HG02571 (cell line): ENCODE measurements at regions not wholly inside any gene's neighbourhood (a gene's known extent, or its start where the extent isn't known, plus 50 kb on each side); places are given as distances from the start of the nearest gene placed in this dataset.

Source experiments
- ATAC-seq: cut with Tn5 transposase; IDR thresholded peaks from one replicate; pipeline ENCODE4 v1.9.1; 2021; ENCODE audit warnings: mild to moderate bottlenecking, moderate library complexity; ENCODE audit not compliant: unreplicated experiment

GRCh38 chr6:21949211-21949801 lies 347.5 kb downstream of the PRL start:
- ATAC-seq: no peak

DNA sequence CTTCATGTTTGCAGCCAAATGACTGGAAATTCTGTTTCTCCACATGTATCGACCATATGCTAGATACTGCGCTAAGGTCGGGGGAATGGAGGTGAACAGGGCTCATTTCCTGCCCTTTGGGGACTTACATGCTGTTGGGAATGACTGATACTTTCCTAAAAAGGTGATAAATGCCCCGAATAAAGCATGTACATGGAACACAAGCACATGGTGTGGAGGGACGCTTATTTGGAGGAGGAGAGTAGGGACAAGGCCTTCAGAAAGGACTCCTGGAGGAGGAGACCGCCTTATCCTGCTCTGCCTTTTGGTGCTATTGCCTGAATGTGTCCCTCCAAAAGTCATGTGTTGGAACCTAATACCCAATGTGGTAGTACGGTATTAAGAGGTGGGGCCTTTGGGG lies 344.5 kb downstream of the PRL start:
- no peak for ATAC-seq

DNA sequence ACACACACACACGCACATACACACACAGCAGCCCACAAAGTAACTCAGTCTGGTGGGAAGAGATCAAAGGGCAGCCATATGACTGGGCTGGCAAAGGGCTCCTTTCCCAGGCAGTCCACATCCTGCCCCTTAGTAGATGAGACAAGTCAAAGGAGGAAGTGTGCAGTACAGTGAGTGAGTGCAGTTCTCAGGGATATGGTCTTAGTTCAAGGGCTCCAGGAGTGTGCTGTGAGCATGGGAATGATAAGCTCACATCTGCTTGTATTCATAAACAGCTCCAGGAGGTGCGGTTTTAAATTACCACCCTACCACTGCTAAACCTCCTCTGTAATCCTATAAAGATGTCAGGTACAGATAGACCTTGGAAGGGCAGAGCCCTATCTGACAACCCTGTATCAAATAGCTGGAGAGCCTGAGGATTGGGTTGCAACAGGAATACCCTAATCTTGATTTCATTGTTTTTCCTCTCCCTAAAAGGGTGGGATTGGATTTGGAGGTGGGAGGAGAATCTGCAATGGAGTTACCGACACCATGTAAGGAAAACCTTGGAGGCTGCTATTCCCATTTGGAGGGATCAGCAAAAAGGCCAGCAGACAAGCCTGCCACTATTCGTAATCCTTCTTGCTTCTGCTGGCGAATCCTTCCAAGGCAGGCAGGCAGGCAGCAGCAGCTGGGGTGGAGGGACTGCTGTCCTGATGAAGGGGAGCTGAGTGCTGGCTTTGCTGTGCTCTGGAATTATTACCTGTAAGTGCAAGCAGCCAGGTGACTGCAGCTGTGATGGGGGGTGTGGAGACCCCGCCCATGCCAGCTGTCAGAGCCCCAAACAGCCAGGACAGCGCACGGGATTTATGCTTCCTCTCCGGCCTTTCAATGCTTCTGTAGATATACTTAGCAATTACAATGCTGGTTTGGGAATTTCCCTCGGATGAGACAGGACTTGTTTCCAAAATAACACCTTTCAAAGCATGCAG lies 342.7 kb downstream of the PRL start:
- ATAC-seq: no peak

- no peak for ATAC-seq
These were observed 341.7 kb downstream of the PRL start for GRCh38 chr6:21955053-21955595.

DNA sequence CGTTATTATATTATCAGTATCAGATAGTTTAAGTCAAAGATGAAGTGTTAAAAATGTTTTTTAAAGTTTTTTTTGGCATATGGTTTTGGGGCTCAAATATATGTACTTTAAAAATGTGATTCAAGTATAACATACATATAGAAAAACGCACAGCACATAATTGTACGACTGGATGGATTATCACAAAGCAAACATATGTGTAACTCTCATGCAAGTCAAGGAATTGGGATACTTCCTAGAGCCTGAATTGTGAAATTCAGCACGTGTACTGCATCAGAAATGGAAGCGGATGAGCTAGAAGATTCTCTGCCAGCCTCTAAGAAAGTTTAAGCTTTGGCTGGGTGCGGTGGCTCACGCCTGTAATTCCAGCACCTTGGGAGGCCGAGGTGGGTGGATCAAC lies 340.9 kb downstream of the PRL start:
- ATAC-seq: no peak

GRCh38 chr6:21958428-21958827 lies 338.4 kb downstream of the PRL start:
- ATAC-seq: no peak

DNA sequence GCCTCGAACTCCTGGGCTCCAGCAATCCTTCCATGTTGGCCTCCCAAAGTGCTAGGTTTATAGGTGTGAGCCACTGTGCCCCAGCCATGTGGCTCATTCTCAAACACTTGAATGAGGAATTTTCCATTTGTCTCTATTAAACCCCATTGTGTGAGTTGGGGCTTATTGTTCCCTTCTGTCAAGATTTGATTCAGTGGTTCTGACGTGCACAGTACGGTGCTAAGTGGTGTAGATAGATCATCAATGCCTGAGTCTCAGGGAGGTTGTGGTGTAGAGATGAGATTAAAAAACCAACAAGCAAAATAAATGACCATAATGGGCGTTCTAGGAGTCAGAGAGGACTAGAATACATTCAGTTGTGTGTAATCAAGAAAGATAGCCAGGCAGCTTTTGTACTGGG lies 335.6 kb downstream of the PRL start:
- ATAC-seq: no peak

DNA sequence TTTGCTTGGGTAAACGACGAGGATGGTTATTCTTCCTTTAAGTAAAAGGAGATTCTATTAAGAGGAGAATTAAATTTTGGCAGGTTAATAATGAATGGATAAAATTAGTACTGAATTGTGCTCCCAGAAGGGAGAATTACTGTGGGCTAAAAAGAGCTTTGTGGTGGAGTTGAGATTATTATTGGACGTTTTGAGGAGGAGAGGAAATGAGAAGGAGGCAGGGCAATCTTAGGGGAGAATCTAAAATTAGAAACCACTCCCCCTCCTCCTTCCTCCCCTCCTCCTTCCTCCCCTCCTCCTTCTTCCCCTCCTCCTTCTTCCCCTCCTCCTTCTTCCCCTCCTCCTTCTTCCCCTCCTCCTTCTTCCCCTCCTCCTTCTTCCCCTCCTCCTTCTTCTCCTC lies 331.8 kb downstream of the PRL start:
- ATAC-seq: no peak

DNA sequence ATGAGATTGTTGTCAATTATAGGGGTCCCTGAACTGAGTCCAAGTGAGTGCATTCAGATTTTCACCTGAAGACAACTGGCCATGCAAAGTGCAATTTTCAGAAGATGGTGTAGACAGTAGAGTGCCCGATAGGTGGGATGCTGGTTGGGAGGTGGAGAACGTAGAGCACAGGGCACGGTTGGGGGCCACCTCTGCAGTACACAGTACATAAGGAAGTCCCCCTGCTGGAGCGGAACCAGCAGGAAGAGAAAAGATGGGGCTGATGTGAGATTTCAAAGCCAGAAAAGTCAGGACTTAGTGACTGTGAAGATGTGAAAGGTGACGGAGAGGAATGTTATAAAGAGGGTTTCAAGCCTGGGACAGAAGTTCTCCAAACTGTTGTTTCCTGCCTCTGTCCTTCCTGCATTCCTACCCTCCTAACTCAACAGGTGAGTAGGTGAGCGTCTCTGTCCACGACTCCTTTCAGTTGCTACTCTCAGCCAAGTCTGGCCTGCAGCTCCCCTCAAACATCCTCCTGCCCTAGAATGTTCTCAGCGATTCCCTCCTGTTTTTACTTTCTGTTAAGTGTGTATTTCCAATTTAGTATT lies 330.8 kb downstream of the PRL start:
- ATAC-seq: no peak

GRCh38 chr6:21967056-21967974 lies 329.5 kb downstream of the PRL start:
- no peak for ATAC-seq

GRCh38 chr6:21968411-21968810 lies 328.4 kb downstream of the PRL start:
- no peak for ATAC-seq

GRCh38 chr6:21969192-21969591 lies 327.6 kb downstream of the PRL start:
- ATAC-seq: no peak

DNA sequence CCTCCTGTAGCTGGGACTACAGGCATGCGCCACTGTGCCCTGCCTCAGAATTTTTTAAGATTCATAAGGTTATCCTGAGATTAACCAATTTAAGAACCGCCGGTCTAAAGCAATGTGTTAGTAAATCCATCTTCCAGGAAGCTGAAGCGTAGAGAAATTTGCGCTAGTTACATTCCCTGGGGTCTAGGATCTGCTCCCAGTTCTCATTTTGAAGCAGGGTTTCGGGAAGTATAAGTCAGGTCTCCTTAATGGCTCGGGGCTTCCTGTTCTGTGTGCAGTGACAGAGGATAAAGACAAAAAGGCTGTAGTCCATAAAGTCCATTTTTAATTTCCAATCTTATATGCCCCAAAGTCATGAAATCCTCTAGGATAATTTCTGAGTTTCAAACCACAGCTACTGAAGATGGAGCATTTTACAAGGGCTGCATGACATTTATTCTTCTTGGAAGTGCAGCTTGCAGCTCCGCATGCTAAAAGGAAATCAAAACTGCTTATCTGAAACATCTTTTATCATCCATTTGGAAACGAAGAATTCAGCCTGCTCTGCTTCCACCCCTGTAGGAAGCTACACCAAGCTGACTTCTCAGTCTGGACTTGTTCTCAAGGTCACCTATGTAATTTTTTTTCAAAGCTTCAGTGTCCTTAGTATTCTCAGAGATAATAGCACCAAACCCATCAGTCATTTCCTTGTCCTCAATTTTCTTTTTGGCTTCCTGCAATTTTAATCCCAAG lies 326.1 kb downstream of the PRL start:
- no peak for ATAC-seq

GRCh38 chr6:21971541-21971940 lies 325.3 kb downstream of the PRL start:
- no peak for ATAC-seq

- ATAC-seq: no peak
These were observed 324.3 kb downstream of the PRL start for GRCh38 chr6:21972516-21972915.

- ATAC-seq: no peak
These were observed 319.5 kb downstream of the PRL start for GRCh38 chr6:21977346-21977745.

DNA sequence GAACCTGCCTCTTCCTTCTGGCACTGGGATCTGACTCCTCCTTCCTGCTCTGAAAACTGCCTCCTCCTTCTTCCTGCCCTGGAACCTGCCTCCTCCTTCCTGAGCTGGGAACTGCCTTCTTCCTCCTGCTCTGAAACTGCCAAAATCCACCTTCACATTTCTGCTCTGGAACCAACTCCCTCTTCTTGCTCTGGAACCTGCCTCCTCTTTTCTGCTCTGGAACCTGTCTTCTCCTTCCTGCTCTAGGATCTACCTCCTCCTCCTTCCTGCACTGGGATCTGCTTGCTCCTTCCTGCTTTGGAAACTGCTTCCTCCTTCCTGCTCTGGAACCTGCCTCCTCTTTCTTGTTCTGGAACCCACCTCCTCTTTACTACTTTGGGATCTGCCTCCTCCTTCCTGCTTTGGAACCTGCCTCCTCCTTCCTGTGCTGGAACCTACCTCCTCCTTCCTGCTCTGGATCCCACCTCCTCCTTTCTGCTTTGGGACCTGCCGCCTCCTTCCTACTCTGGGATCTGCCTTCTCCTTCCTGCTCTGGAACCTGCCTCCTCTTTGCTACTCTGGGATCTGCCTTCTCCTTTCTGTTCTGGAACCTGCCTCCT lies 315.5 kb downstream of the PRL start:
- no peak for ATAC-seq

DNA sequence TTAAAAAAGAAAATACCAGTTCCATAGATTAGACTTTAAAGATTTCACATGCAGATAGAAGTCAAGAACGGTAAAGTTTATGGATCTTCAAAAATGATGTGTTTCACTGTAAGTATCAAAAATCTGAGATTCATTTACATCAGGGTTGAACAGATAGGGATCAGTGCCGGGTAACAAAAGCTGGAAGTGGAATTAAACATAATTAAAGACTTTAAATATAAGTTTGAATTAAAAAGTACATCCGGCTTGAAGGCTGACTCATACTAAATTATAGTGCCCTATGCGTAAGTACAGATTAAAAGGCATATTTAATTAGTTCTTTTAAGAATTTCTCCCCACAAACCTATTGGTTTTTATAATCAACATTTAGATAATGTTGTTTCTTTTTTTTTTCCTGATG lies 312.7 kb downstream of the PRL start:
- no peak for ATAC-seq

DNA sequence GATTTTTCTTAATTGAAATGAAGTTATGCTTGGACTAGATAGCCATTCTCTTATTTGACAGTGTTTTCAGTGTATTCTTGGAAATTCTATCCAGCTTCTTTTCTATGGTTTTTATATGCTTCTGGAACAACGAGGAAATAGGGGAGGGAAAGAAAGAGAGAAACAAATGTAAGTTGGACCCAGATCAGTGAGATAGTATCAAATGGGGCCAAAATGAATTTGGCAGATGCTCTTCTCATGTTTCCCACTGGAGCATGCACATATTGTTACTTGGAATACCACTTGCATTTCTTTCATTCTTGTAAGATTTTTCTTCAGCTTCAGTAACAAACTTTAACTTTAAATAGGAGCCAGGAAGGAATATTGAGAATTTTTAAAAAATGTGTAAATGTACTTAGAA lies 312.3 kb downstream of the PRL start:
- ATAC-seq: no peak

DNA sequence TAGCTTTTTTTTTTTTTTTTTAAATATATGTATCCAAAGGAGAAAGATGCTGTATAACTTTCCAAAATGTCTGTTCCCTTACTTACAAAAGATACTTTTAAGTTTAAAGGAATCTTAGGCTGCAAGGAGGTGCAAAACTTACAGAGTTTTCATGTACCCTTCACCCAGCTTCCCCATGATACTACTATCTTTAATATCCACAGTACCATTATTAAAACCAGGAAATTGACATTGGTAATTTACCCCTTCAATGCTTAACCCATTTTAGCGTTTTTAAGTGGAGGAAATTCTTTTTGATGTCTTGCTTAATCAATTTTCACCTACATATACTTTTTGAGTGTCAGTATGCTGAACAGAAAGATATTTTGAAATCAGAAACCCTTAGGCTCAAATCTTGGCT lies 310.9 kb downstream of the PRL start:
- ATAC-seq: no peak
